Caco-2 (cell line): ENCODE measurements at regions not wholly inside any gene's neighbourhood (a gene's known extent, or its start where the extent isn't known, plus 50 kb on each side); places are given as distances from the start of the nearest gene placed in this dataset.

ENCODE experiments used
- BruUV-seq: library from RNA; stranded (reverse); fragments of 400-500 nt; replicated peaks from 2 replicates; lab custom pipeline; 2021; lab: Mats Ljungman, UMichigan
- CTCF ChIA-PET: fragments of 300-600 bp; sonication (Branson Sonifier 250); formaldehyde crosslinking; loops from one replicate; lab custom pipeline; 2022; ENCODE audit warnings: antibody characterized with exemption; lab: Charles Lee
- POLR2A ChIA-PET: fragments of 300-600 bp; sonication (Branson Sonifier 250); formaldehyde crosslinking; loops from one replicate; lab custom pipeline; 2022; ENCODE audit warnings: antibody characterized with exemption; lab: Charles Lee
- DNase-seq, 2 experiments: peaks; one replicate each; pipeline versions ENCODE4 v3.0.0 to v3.0.0-alpha.2; 2020 to 2022
- H3K27me3 ChIP-seq: replicated peaks from 2 replicates; pipeline ENCODE4 v1.6.0; 2011; ENCODE audit warnings: low read length; ENCODE audit not compliant: control insufficient read depth, insufficient read depth
- H3K36me3 ChIP-seq: 2 replicates; pipeline ENCODE4 v1.5.1; 2011; ENCODE audit warnings: low read length; ENCODE audit not compliant: control insufficient read depth, insufficient read depth
- H3K4me1 ChIP-seq: fragments of 250-450 bp; sonication (Bioruptor Pico); 2 replicates; pipeline ENCODE4 v1.5.1; 2020; ENCODE audit warnings: mild to moderate bottlenecking
- H3K4me3 ChIP-seq: 2 replicates; pipeline ENCODE4 v1.5.1; 2011; ENCODE audit warnings: low read depth, mild to moderate bottlenecking, control low read depth, low read length
- H3K9me3 ChIP-seq: fragments of 250-450 bp; sonication (Bioruptor Pico); 2 replicates; pipeline ENCODE4 v1.5.1; 2020; ENCODE audit warnings: mild to moderate bottlenecking, moderate library complexity
- H3K27ac Mint-ChIP-seq: one replicate; pipeline ENCODE4 v1.8.0; 2022; ENCODE audit warnings: mixed read lengths; ENCODE audit not compliant: unreplicated experiment
- H3K27me3 Mint-ChIP-seq: one replicate; pipeline ENCODE4 v1.8.0; 2022; ENCODE audit warnings: mixed read lengths; ENCODE audit not compliant: insufficient read depth, unreplicated experiment
- H3K36me3 Mint-ChIP-seq: one replicate; pipeline ENCODE4 v1.8.0; 2022; ENCODE audit warnings: mild to moderate bottlenecking, mixed read lengths; ENCODE audit not compliant: insufficient read depth, unreplicated experiment
- H3K4me1 Mint-ChIP-seq: one replicate; pipeline ENCODE4 v1.8.0; 2022; ENCODE audit warnings: low read depth, mixed read lengths; ENCODE audit not compliant: unreplicated experiment
- H3K4me3 Mint-ChIP-seq: one replicate; pipeline ENCODE4 v1.8.0; 2022; ENCODE audit warnings: mild to moderate bottlenecking, moderate library complexity, mixed read lengths; ENCODE audit not compliant: unreplicated experiment
- H3K9me3 Mint-ChIP-seq: one replicate; pipeline ENCODE4 v1.8.0; 2022; ENCODE audit warnings: mixed read lengths; ENCODE audit not compliant: unreplicated experiment
- CTCF ChIP-seq, 2 experiments: fragments of 200-600 bp in 1 of 2; IDR thresholded peaks; 1 replicate in 1 of 2; 2 replicates in 1 of 2; pipeline versions ENCODE4 v1.5.1 to v1.8.0; 2011 to 2022; ENCODE audit warnings: antibody characterized with exemption in 1 of 2, control low read depth in 1 of 2, inconsistent platforms in 1 of 2, low read depth in 1 of 2, low read length in 1 of 2, mild to moderate bottlenecking in 1 of 2, moderate library complexity in 1 of 2; ENCODE audit not compliant: insufficient read depth in 1 of 2, severe bottlenecking in 1 of 2, unreplicated experiment in 1 of 2
- intact Hi-C: fragments of 100-400 bp; cut with micrococcal nuclease; formaldehyde crosslinking; loops from one replicate; pipeline ENCODE4 v1.10.0; 2022; ENCODE audit not compliant: unreplicated experiment

DNA sequence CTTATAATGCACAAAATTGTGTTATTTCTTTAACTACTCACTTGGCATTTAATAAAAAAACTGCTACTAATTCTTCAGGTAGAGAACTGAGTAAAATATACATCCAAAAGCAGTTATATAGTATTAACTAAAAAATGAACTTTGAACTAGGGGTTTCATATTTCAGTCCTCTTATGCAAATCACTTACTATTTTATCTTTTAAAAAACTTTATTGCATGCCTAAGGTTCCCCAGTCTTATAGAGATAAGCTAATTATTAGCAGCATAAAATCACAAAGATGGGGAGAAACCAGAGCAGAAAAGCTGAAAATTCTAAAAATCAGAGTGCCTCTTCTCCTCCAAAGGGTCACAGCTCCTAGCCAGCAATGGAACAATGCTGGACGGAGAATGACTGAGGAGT lies 228.0 kb downstream of the CALCRL start:
- intact Hi-C loops, result no loop called here
- Histone ChIP-seq H3K36me3 (no peaks in the 10 kb centered on the region), H3K4me3 (no peak overlapping the region), H3K4me1 (peaks cover 5% of the 10 kb centered on the region; the same call in 1 of the 2 replicates), H3K9me3 (no peaks in the 10 kb centered on the region), H3K27me3 (no peaks in the 10 kb centered on the region)
- POLR2A ChIA-PET, result no interaction called here
- BruUV-seq, result no TSS peak
- no peaks in the 10 kb centered on the region for H3K36me3 Mint-ChIP-seq
- DNase-seq, result no peak
- CTCF ChIA-PET, result no interaction called here
- H3K27me3 Mint-ChIP-seq, result peaks cover 2% of the 10 kb centered on the region
- no peak overlapping the region for H3K4me3 Mint-ChIP-seq
- H3K27ac Mint-ChIP-seq, result no peak overlapping the region
- H3K9me3 Mint-ChIP-seq, result no peaks in the 10 kb centered on the region
- no peak for TF ChIP-seq CTCF (IDR thresholded peaks at IDR 0.05; ENCODE audit: insufficient read depth in 1 of 2, low read depth in 1 of 2, low read length in 1 of 2, severe bottlenecking in 1 of 2, unreplicated experiment in 1 of 2)
- no peaks in the 10 kb centered on the region for H3K4me1 Mint-ChIP-seq

GRCh38 chr2:187215532-187216240 lies 232.4 kb downstream of the CALCRL start:
- Histone ChIP-seq H3K36me3 (no peaks in the 10 kb centered on the region), H3K27me3 (no peaks in the 10 kb centered on the region), H3K4me1 (peaks cover 5% of the 10 kb centered on the region), H3K4me3 (no peak overlapping the region), H3K9me3 (no peaks in the 10 kb centered on the region; the same call in 1 of the 2 replicates)
- Mint-ChIP-seq H3K27me3 (no peaks in the 10 kb centered on the region), H3K9me3 (no peaks in the 10 kb centered on the region), H3K4me3 (no peak overlapping the region), H3K4me1 (no peaks in the 10 kb centered on the region), H3K27ac (no peak overlapping the region), H3K36me3 (no peaks in the 10 kb centered on the region)
- no peak for TF ChIP-seq CTCF (IDR thresholded peaks at IDR 0.05; ENCODE audit: insufficient read depth in 1 of 2, low read depth in 1 of 2, low read length in 1 of 2, severe bottlenecking in 1 of 2, unreplicated experiment in 1 of 2)
- intact Hi-C loops, result no loop called here
- ChIA-PET CTCF (no interaction called here), POLR2A (no interaction called here)
- DNase-seq, result no peak
- BruUV-seq, result no TSS peak

DNA sequence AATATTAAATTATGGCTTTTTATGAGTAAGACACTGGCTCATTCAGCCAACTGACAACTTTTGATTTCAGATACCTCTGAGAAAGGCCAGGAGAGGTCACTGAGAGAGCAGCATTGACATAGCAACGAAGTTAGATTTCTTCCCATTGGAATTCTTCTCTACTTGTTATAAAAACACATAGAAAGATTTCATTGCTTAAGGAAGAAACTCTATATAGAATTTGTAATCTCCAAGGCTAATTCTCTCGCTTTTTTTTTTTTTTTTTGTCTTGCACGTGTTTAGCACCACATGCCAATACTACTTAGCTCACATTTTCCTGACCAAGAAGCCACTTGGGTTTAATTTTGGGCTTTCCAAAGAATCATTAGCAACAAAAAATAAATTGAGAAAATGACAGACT lies 233.7 kb downstream of the CALCRL start:
- TF ChIP-seq CTCF (IDR thresholded peaks at IDR 0.05; ENCODE audit: insufficient read depth in 1 of 2, low read depth in 1 of 2, low read length in 1 of 2, severe bottlenecking in 1 of 2, unreplicated experiment in 1 of 2), result no peak
- intact Hi-C loops, result no loop called here
- no peaks in the 10 kb centered on the region for H3K36me3 ChIP-seq
- Mint-ChIP-seq H3K4me1 (no peaks in the 10 kb centered on the region), H3K27me3 (no peaks in the 10 kb centered on the region), H3K27ac (no peak overlapping the region), H3K4me3 (no peak overlapping the region), H3K9me3 (no peaks in the 10 kb centered on the region), H3K36me3 (no peaks in the 10 kb centered on the region)
- POLR2A ChIA-PET, result no interaction called here
- H3K9me3 ChIP-seq, result no peaks in the 10 kb centered on the region; the same call in 1 of the 2 replicates
- H3K27me3 ChIP-seq, result no peaks in the 10 kb centered on the region
- no peak for DNase-seq
- H3K4me1 ChIP-seq, result no peaks in the 10 kb centered on the region; the same call in none of the 2 replicates
- H3K4me3 ChIP-seq, result no peak overlapping the region
- no TSS peak for BruUV-seq
- CTCF ChIA-PET, result no interaction called here
